ENCODE measurements at regions not wholly inside any gene's neighbourhood (a gene's known extent, or its start where the extent isn't known, plus 50 kb on each side); places are given as distances from the start of the nearest gene placed in this dataset.

GRCh38 chr1:239091537-239091936, 294.8 kb upstream of the CHRM3 start:
- WGBS (ENCODE audit: extremely low coverage, insufficient read length, low lambda C conversion rate) = no CpG with 5 or more reads among the region's 3 CpGs
- H3K4me2 ChIP-seq (ENCODE audit: insufficient read depth, insufficient read length, low read length) = no peak overlapping the region
- no peaks in the 10 kb centered on the region for H3K27me3 ChIP-seq (ENCODE audit: insufficient read depth, low read length)
- H3T11ph ChIP-seq (ENCODE audit: low read length) = no peak overlapping the region
- no peak for DNase-seq
- no peak for TF ChIP-seq CTCF (conservative IDR thresholded peaks at IDR 0.05)
- no peaks in the 10 kb centered on the region for H3K27me3 Mint-ChIP-seq (ENCODE audit: low read depth)
- no peak overlapping the region for H3K4me3 Mint-ChIP-seq
- no peak overlapping the region for H2AFZ ChIP-seq (ENCODE audit: low read length)
- H2BK120ac ChIP-seq (ENCODE audit: low read depth, low read length, poor library complexity, severe bottlenecking) = no peak overlapping the region
- H3K4me1 Mint-ChIP-seq = peaks cover 2 to 8% of the 10 kb centered on the region in 2 experiments; a peak in 2 of 4 replicates
- no peaks in the 10 kb centered on the region for H3K9me3 Mint-ChIP-seq
- no peak overlapping the region for H2BK20ac ChIP-seq (ENCODE audit: low read depth, low read length, poor library complexity, severe bottlenecking)
- no peak overlapping the region for H4K5ac ChIP-seq (ENCODE audit: insufficient read length, low read depth, low read length)
- no peaks in the 10 kb centered on the region for H3K79me1 ChIP-seq (ENCODE audit: insufficient read depth, low read depth, low read length, poor library complexity, severe bottlenecking)
- no peaks in the 10 kb centered on the region for H3K79me2 ChIP-seq (ENCODE audit: insufficient read depth, low read length)
- H3K14ac ChIP-seq (ENCODE audit: insufficient read depth, low read length) = no peak overlapping the region
- H2AK5ac ChIP-seq (ENCODE audit: insufficient read length, low read length) = no peak overlapping the region
- H2BK5ac ChIP-seq (ENCODE audit: insufficient read length, low read length) = no peak overlapping the region
- no peak overlapping the region for H3K23ac ChIP-seq (ENCODE audit: insufficient read length, low read depth, low read length)
- H2BK12ac ChIP-seq (ENCODE audit: insufficient read length, low read depth, low read length) = no peak overlapping the region
- no peaks in the 10 kb centered on the region for H3K4me1 ChIP-seq (ENCODE audit: insufficient read depth, low read length)
- no peak overlapping the region for H4K91ac ChIP-seq (ENCODE audit: insufficient read length, low read depth, low read length)
- no peaks in the 10 kb centered on the region for H3K36me3 Mint-ChIP-seq (ENCODE audit: insufficient read depth in 1 of 3, low read depth in 3 of 3)
- H3K56ac ChIP-seq (ENCODE audit: insufficient read length, low read depth, low read length) = no peak overlapping the region
- no peaks in the 10 kb centered on the region for H4K20me1 ChIP-seq (ENCODE audit: control insufficient read depth, insufficient read depth, insufficient read length)
- no peaks in the 10 kb centered on the region for H3K9me3 ChIP-seq (ENCODE audit: control insufficient read depth, low read depth, low read length)
- no peak overlapping the region for H3K27ac Mint-ChIP-seq
- H3K27ac ChIP-seq (ENCODE audit: insufficient read length, low read depth, low read length) = no peak overlapping the region
- H4K8ac ChIP-seq (replicated peaks; ENCODE audit: insufficient read length, low read depth, low read length) = no peak overlapping the region
- no peak overlapping the region for H2BK15ac ChIP-seq (ENCODE audit: low read depth, low read length)
- H3K9ac ChIP-seq (ENCODE audit: extremely low read depth, insufficient read length, low read length) = no peak overlapping the region
- no peaks in the 10 kb centered on the region for H3K23me2 ChIP-seq (ENCODE audit: insufficient read length, low read depth, low read length, poor library complexity, severe bottlenecking)
- no peak overlapping the region for H3K4ac ChIP-seq (ENCODE audit: low read depth, low read length)
- no peak overlapping the region for H3K18ac ChIP-seq (ENCODE audit: insufficient read length, low read depth, low read length)
